Hematopoietic multipotent progenitor cell treated with erythropoietin and hydrocortisone succinate and interleukin-3 and kit ligand, for 6 days (in vitro differentiated cells): ENCODE measurements at regions not wholly inside any gene's neighbourhood (a gene's known extent, or its start where the extent isn't known, plus 50 kb on each side); places are given as distances from the start of the nearest gene placed in this dataset.
"Not testable (repeated sequence)": the region's sequence is repeated elsewhere in the genome, so short reads cannot be mapped to it uniquely, and the experiment has no call there.

Source experiments
- DNase-seq: peaks from one replicate; pipeline ENCODE4 v3.0.0-alpha.2; 2015

DNA sequence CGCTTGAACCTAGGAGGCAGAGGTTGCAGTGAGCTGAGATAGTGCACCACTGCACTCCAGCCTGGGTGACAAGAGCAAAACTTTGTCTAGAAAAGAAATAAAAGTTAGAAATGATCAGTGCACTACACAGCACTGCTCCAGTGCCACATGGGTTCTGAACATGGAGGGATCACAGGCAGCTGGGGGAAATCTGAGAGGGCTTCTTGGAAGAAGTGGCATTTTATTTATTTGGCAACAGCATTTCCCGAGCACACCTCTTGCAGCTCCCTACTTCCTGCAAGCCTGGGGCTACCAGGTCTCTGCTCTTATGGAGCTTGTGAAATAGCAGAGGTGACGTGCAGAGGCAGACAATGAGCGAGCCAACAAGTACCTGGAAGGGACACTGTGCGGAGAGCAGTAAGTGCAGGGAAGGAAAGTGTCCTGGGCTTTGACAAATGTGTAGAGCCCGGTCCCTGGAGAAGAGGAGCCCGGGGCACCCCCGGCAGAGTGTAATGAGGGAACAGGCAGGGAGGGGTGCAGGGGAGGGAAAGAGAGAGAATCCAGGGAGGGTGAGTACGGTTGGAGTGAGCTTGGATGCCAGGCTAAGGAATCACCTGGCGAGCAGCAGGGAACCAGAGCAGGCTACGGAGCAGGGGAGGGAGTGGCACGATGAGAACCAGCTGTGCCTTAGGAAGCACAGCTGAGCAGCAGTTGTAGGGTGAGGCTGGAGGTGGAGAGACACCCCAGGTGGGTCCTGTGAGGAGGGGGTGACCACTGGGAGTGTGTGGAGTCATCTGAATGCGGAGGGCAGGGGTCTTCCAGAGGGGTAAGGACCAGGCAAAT, 104.6 kb upstream of the CTBP2 start:
- DNase-seq: no peak

DNA sequence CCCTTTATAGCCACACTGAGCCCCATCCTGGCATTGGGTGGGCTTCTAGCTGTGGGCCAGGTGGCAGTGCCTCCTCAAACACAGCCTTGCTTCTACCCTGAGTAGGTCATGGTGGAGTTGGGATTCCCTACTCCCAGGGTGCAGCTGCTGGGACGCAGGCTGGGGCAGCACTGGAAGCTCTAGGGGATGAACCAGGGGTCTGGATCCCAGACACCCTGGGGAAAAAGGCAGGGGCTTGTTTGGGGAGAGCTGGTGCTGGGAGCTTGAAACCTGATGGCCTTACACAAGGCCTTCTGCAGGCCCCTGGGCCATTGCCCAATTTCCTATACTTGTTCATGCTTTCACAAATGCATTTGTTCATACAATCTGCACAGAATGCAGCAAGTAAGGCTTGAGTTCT, 103.7 kb upstream of the CTBP2 start:
- no peak for DNase-seq

DNA sequence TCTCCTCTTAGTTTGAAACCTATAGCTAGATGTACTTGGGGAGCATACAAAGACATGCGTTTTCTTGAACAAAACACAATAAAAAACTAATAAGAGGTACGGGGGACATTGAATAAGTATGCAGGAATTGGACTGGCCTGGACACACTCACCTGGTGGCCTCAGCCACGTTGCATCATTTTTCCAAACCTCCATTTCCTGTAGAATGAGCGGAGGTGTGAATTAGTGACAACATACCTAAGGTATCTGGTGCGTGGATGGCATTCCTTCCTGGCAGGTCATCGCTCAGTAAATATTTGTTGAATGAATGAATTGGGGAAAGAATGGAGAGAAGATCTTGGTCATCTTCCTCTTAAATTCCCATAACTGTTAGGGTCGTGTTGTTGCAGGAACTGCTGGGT, 103.2 kb upstream of the CTBP2 start:
- DNase-seq: no peak

DNA sequence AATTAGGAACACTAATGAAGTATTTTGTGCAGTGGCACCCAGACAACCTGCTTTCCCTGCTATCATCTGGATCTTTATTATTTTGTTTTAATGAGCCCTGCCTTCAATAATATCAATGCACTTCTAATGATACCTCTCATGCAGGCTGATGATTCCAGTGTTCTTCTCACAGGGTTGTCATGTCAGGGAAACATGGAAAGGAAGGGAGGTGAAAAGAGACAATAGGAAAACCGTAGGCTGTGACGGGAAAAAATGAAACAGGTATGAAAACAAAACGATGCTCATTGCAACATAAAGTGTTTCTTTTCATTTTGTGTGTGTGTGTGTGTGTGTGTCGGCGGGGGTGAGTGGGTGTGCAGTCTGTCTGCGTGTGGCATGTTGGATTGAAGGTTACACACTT, 102.6 kb upstream of the CTBP2 start:
- DNase-seq: no peak

DNA sequence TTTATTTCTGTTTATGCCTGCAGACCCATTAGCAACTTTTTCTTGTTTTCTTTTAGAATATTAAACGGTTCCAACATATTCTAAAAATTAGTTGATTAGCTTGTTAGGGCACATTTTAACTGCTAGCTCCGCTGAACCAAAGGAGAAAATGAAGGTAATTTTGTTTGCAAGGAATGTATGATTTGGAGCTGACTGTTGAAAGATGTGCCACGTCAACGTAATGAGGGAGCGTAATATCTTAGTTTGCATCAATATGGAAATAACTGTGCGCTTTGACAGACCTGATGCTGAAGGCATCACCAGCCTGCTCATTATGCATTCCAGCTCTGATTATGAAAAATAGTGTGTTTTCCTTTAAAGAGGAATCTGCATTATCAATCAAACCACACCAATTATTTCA, 102.0 kb upstream of the CTBP2 start:
- DNase-seq: no peak

DNA sequence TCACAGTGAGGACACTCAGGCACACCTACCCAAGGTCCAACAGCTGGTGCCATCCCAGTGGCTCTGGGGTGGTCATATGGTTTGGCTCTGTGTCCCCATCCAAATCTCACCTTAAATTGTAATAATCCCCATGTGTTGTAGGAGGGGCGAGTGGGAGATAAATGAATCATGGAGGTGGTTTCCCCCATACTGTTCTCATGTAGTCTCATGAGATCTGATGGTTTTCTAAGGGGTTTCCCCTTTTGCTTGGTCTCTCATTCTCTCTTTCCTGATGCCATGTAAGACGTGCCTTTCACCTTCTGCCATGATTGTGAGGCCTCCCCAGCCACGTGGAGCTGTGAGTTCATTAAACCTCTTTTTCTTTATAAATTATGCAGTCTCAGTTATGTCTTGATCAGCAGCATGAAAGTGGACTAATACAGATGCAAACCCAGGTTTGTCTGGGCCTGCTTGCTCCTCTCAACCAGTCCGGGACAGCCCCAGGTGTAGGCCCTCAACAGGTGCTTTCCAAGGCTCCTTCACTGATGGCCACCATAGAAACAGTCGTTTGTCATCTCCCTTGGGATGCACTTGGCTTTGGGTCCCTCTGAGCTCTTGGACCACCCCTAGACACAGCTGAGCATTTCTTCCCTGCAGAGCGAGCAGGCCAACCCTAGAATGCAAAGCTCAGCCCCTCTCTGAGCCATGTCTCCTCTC, 101.3 kb upstream of the CTBP2 start:
- no peak for DNase-seq

DNA sequence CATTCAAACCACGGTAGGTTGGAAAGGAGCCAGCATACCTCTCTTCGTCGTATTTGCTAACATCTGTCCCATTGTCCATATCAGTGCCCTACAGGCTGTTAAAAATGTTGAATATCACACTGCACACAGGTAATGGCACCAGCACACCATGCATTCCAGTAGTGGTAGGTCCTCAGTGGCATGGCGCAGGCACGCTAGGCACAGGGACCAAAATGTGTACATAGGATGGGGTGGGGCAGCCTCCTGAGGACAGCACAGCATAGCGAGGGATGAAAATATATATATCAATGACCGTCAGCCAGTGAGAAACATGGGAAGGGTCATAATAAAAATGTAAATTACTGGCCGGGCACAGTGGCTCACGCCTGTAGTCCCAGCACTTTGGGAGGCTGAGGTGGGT, 99.9 kb upstream of the CTBP2 start:
- no peak for DNase-seq

DNA sequence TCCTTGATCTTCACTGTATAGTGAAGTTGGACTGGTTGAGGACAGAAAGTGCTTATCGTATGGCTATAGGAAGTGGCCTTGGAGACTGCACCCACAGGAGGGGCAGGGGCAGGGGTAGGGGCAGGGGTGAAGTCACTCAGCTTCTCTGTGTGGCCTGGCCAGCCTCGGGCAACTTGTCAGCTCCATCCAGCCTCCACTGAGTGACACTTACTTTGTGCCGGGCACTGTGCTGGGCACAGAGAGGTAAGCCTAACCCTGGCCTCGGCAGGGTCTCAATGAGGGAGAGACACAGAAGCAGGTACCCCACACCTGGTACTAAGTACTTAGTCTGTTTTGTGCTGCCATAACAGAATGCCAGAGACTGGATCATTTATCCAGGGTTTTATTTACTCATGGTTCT, 99.3 kb upstream of the CTBP2 start:
- no peak for DNase-seq

DNA sequence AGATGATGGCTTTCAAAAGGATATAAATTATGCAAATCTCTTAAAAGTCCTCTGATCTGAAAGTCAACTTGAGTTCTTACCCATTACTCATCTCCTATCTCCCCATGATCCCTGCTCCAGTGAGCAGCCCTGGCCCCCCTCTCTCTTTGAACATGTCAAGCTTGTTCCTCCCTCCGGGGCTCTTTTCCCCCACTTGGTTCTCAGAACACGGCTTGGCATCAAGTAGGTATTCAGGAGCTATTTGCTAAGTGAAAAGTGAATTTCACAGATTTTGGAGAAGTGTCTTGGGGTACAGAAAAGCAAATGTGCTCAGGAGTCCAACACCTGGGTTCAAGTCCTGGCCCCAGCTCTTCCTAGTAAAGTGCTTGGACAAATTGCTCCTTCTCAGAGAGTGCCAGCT, 98.3 kb upstream of the CTBP2 start:
- no peak for DNase-seq

DNA sequence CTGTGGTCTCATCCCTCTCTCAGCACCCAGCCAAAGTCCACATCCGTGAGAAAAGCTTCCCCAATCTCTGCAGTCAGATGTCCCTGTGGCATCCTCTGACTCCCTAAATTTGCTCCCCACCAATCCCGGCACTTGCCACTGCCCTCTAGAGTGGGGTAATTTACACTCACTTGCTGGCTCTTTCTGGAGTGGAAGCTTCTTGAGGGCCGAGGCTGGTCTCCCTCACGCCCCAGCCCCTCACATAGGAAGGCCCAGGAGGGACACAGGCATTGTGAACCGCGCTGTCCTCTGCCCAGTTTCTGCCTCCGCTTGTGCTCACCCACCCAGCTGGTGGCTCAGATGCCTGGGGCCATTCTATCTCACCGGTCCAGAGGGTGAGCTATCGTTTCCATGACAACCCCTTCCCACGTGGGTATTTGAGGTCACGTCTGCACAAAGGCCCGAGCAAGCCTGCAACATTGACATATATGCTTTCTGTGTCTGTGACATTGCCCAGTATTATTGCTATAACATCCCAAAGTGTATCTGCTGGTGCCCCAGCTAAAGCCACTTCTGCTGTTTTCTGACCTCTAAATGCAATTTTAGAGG, 97.3 kb upstream of the CTBP2 start:
- DNase-seq: no peak

DNA sequence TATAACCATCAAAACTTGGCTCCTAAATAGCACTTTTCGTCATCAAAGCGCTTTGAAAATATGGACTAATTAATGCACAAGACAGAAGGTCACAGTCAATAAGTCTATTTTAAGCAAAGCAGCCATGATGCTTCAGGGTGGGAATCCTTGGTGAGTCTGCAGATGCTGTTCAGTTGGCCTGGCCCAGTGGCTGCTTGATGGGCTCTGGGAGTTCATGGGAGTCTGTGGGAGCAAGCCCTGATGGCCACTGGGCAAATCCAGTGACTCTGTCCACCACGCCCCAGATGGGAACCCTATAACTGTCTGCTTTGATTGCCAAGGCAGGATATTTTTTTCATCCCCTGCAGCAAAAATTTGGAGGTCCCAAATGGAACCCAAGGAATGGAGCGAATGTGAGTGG, 95.7 kb upstream of the CTBP2 start:
- no peak for DNase-seq

DNA sequence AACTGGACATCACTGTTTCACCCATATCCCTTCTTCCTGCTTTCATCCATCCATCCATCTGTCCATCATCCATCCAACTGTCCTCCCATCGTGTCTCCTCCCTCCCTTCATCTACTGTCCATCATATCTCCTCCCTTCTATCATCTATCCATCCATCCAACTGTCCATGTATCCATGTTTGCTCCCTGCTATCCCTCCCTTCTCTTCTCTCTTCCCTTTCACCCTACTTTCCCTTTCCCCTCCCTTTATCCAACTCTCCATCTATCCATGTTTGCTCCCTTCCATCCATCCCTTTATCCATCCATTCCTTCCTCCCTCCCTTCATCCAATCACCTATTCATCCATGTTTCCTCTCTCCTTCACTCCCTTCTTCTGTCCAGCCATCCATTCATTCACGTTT, 92.6 kb upstream of the CTBP2 start:
- no peak for DNase-seq

DNA sequence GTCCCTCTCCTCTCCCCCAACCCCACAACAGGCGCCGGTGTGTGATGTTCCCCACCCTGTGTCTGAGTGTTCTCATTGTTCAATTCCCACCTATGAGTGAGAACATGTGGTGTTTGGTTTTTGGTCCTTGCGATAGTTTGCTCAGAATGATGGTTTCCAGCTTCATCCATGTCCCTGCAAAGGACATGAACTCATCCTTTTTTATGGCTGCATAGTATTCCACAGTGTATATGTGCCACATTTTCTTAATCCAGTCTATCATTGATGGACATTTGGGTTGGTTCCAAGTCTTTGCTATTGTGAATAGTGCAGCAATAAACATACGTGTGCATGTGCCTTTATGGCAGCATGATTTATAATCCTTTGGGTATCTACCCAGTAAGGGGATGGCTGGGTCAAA, 90.5 kb upstream of the CTBP2 start:
- not testable (repeated sequence) for DNase-seq

DNA sequence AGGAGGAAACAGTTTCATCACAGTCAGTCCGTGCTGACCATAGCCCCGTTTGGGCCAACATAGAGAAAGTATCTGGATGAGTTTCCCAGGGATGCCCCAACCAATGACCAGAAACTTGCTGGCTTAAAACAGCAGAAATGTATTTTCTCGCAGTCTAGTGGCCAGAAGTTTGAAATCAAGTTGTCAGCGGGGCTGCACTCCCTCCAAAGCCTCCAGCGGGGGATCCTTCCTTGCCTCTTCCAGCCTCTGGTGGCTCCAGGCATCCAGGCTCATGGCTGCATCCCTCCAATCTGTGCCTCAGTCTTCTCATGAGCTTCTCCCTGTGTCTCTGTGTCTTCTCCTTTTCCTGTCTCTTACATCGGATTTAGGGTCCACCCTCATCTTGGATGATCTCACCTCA, 89.6 kb upstream of the CTBP2 start:
- no peak for DNase-seq

DNA sequence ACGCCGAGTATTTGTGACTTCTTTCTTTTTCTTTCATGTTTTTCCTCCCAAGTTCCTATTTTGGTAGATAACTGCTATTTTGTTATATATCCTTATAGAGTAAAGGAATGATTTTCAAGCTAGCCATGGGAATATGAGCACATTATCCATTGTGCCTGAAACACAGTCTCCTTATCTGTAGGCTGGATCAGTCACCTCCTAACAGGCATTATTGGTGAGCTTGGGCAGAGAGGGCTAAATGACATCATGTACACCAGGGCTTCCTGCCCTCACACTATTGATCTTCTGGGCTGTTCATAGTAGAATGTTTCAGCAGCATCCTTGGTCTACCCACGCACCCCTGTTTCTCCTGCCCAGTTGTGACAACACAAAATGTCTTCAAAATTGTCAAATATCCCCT, 88.1 kb upstream of the CTBP2 start:
- no peak for DNase-seq

DNA sequence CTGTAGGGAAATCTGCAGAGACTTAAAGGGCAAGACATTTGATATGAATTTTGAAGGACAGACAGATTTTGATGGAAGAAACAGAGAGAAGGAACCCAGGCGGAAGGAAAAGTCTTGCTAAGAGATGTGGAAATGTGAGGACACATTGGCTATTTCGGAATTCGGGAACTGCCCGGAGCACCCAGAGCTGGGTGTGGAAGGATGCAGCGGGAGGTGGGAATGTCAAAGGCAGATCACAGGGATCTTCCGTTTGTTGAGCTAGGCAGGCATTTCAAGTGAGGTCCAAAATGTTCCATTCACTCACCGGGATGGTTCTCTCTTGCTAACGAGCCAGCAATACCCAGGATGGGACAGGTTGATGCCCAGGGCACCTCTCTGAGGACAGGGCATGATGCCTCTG, 87.2 kb upstream of the CTBP2 start:
- DNase-seq: no peak

DNA sequence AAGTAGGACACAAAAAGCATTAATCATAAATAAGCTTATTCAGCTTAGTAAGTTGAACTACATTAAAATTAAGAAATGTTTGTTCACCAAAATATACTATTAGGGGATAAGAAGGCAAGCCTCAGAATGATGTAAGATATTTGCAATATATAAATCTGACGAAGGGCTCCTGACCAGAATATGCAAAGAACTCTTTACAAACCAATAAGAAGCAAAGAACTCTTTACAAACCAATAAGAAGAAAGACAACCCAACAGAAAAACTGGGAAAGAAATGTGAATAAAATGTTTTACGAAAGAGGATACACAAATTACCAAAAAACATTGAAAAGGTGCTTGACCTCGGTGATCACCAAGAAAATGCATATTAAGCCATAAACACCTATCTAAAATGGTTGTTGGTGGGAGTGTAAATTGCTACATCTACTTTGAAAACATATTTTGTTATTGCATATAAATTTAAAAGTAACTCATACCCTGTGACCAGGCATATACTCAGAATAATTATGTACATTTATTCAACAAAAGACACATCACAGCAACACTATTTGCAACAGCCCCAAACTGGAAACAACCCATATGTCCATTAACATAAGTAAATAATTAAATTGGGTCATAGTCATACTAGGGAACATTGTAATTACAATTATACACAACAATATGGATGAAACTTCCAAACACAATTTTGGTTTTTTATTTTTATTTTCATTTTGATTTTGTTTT, 83.3 kb upstream of the CTBP2 start:
- no peak for DNase-seq

DNA sequence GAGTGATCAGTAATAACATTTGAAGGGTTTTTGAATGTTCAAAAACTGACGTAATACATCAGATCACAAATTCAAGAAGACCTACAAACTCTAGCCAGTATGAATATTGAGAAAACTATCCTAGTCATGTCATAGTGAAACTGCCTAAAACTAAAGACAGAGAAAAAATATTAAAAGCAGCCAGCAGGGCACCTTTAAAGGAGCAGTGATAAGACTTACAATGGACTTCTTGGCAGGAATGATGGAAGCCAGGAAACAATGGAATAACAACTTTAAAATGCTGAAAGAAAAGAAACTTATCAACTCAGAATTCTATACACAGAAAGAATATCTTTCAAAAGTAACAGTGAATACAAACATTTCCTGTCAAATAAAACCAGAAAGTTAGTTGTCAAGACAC, 78.3 kb upstream of the CTBP2 start:
- no peak for DNase-seq

DNA sequence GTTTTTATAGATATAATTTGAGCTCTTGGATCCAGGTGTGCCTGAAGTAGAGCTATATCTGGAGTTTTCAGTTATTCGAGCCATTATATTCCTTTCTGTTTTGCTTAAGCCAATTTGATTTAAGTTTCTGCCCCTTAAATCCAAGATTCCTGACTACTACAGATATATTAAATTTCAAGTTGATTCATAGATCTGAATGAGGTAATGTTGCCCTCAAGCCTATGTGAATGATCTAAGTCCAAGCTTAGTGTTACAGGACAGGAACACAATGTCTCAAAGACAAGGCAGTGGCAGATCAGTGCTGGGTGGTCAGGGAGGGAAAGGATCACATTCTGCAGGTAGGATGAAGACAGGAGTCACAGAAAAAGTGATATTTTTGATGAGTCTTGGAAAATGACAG, 75.7 kb upstream of the CTBP2 start:
- no peak for DNase-seq

DNA sequence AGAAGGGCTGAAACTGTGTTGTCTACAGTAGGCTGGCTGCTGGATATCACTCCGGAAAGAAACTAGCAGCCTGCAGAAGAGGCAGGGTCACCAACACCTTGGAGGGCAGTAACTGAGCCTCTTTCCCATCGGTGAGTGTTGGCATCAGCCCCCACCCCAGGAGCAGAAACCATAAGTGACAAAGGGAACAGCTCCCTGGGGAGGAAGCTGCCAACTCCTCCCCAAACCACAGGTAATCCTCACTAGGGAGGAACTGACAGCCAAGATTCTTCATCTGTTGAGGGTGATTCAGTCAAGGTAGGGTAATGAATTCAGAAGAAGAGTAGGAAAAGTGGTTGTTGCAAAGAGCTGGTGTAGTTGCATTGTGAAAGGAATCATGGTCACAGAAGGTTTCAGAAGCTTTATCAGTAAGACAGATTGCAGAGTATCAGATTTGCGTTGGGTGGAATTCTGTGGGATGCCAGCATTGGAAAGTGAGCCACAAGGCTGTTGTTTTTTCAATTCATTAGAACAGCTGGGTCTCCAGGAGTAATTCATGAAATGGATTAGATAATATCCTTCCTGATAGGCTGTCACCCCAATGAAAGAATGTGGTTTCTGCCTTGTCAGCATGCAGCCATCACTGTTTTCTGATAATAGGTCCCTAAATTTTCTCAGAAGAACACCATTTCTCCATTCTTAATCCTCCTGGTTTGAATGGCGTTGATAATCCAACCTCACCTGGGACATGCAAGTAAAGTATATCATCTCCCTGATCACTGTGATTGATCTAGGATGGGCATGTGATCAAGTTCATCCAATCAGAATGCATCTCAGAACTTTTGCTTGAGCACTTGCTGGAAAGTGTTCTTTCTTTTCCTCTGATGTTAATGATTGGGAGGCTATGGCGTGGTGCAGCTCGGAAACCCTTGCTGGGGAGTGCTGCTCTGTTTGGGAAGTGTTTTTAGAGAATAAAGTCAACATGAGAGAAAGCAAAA, 75.0 kb upstream of the CTBP2 start:
- DNase-seq: no peak

DNA sequence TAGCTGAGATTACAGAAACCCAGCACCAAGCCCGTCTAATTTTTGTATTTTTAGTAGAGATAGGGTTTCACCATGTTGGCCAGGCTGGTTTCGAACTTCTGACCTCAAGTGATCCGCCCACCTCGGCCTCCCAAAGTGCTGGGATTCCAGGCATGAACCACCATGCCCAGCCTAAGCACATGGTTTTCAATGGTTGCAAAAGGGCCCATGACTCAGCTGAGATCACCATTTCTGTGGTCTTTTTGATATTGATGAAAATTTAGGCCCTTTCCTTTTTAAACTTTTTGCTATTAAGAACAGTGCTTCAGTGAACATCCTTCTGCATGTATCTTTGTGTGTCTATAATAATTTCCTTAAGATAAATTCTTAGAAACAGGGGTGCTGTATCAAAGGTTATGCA, 74.2 kb upstream of the CTBP2 start:
- DNase-seq: not testable (repeated sequence)

DNA sequence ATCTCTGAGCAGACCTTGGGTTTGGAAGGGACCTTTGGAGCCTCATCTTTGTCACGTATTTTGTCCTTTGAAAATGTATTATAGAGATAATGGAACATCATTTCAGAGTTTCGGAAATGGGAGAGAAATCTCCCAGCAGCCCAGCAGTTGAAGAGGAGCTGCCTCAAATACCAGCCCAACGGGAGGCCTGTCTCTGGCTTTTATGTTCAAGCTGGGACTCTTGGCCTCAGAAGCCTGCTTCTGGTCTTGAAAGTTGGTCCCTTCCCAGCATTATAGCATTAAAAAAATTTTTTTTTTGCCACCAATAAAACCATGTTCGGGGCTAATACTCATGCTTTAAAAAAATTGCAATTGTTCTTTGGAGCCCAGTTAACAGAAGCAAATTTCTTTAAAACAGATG, 73.4 kb upstream of the CTBP2 start:
- no peak for DNase-seq

DNA sequence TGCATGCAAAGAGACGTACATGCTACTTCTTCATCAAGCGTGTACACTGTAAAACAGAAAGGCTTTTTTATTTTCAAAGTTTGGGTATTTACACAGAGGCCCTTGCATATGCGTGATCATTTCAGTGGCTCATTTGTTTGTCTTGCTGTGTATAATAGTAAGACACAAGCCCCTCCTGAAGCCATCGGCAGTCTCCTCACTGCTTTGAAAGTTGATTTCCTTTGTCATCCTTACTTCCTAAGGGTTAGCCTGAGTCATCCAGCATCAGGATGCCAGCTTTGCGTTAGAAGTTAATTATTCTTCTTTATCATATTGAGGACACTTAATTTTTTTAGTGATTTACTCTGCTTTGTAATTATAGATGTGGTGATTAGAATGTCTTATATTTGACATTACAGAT, 72.5 kb upstream of the CTBP2 start:
- DNase-seq: no peak
